ENCODE measurements at regions not wholly inside any gene's neighbourhood (a gene's known extent, or its start where the extent isn't known, plus 50 kb on each side); places are given as distances from the start of the nearest gene placed in this dataset.

GRCh38 chr1:186620566-186621350 is 59.5 kb downstream of the PTGS2 start:
- no peak for DNase-seq

GRCh38 chr1:186618401-186619170 is 61.6 kb downstream of the PTGS2 start:
- peak; percentile 10 for DNase-seq

DNA sequence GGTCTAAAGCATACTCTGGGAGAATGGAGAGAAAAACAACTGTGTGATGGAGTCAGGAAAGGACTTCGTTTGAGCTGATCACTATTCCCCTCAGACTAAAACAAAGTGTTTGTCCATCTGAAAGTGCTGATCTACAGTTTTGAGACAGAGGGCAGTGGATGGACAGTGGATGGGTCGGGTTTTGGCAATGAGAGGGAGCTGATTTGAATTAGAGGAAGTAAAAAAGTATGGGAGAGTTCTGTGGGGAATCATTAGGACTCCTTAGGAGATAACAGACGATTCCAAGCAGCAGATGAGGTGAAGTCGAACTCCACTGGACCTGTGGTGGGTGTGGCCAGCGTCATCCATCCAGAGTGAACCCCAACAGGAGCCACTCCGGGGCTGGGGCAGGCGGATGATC is 62.3 kb downstream of the PTGS2 start:
- DNase-seq: no peak

- DNase-seq: no peak
Observed at GRCh38 chr1:186616511-186616910, 63.7 kb downstream of the PTGS2 start.

DNA sequence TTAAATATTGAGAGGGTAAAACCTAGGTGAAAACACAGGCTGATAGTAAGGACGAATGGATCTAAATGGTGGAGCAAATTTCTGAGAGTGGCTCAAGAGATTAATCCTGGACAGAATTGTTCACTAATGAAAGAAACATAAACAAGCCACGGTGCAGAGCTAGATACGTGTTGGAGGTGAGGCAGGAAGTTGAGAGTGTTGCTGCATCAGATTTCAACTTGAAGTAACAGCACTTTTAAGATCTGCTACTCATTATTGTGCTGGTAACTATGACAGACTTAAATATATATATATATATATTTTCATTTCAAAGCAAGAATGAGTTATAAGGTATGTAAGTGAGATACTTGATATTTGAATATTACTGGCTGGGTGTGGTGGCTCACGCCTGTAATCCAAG is 64.9 kb downstream of the PTGS2 start:
- DNase-seq: no peak

- DNase-seq: no peak
Observed at GRCh38 chr1:186611156-186611555, 69.1 kb downstream of the PTGS2 start.

GRCh38 chr1:186609183-186609582 is 71.0 kb downstream of the PTGS2 start:
- DNase-seq: no peak

GRCh38 chr1:186605762-186606350 is 74.4 kb downstream of the PTGS2 start:
- peak; percentile 41 for DNase-seq

DNA sequence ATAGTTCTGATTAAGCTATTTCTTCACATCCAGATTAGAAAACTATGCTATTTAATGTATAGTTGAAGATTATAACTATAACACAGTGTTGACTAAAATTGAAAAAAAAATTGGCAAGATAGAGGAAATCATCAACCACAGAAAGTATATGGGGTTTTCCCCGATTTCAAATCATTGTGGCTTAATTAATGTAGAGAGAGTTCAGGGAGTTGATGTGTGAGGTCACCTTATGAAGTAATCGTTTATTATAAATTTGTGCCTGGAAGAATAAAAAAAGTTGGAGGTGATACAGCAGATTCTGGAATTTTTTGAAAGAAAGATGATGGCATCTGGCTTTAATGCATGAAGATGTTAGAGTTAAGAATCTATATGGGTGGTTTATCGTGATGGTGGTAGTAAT is 84.3 kb downstream of the PTGS2 start:
- DNase-seq: no peak

DNA sequence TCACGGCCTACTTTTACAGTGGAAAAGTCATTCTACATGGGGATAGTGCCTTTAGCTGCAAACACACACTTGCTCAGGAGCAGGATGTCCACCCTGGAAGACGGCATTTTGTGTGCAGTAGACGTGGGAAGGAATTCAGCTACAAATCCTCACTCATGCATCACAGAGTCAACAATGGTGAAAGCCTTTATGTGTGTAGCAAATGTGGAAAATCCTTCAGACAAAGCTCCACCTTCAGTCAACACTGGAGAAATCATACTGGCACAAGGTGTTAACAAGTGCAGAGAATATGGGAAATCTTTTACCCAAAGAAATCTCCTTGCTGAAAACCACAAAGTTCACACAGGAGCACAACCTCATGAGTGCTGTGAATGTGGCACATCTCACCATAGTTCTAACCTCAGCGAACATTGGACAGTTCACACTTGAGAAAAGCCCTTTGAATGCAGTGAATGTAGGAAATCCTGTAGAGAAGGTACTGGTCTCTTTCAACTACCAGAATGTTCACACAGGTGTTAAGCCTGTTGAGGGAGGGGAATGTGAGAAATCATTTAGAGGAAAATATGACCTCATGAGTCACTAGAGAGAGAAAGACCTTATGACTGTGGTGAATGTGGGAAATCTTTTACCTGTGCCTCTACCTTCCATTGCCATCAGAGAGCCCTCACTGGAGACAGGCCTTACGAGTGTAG is 101.8 kb downstream of the PTGS2 start:
- DNase-seq: no peak

GRCh38 chr1:186577633-186578032 is 102.6 kb downstream of the PTGS2 start:
- no peak for DNase-seq

- no peak for DNase-seq
Observed at GRCh38 chr1:186577216-186577615, 103.0 kb downstream of the PTGS2 start.

DNA sequence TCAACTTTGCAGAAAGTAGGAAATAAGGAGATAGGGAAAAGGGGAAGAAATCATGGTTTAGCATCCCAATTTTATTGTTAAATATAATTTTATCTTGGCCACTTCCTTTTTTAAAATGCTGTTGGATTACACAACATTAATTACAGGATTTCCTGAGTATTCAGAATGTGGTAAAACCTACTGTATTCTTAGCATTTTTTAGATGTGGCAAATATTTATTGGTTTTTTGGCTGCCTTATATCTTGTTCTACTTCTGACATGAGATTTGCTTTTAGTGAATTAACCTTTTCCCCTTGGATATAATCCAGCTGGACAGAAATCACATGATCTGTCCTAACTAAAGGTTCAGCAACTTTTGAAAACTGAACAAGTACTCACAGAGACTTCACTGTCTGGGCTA is 104.9 kb downstream of the PTGS2 start:
- DNase-seq: no peak

DNA sequence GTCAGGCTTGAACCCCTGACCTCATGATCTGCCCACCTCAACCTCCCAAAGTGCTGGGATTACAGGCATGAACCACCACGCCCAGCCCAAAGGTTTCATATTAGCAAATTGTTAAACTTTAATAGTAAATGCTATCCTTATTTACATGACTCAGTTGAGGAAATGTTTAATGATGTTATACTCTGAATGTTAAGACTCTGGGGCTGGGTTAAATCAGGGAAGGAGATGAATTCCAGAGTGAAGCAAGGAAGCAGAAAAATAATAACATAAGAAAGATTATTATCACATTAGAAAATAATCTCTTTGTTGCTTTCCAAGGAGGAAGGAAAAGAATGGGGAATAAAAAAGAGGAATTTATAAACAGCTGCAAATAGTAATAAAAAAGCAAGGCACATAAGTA is 105.3 kb downstream of the PTGS2 start:
- DNase-seq: no peak

- DNase-seq: no peak
Observed at GRCh38 chr1:186572509-186572908, 107.7 kb downstream of the PTGS2 start.

GRCh38 chr1:186571771-186572170 is 108.5 kb downstream of the PTGS2 start:
- DNase-seq: no peak

DNA sequence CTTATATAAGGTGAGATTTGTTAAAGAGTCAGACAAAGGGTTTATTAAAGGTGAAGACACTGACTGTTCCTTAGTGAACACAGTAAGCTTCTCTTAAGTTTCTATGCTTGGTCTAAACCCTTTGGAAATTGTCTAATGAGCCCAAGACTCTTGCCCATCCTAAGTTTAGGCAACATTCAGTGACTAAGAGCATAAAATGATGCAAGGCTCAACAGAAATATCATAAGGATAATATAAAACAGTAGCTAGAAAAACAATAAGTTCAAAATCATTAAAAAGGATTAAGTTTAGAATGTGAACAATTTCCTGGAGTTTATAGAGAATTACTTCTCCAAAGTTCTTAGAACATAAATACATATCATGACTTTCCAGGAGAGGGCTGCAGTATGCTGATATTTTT is 108.9 kb upstream of the PDC start:
- DNase-seq: no peak

GRCh38 chr1:186568221-186568620 is 107.3 kb upstream of the PDC start:
- DNase-seq: no peak

- DNase-seq: no peak
Observed at GRCh38 chr1:186566140-186566855, 105.4 kb upstream of the PDC start.

DNA sequence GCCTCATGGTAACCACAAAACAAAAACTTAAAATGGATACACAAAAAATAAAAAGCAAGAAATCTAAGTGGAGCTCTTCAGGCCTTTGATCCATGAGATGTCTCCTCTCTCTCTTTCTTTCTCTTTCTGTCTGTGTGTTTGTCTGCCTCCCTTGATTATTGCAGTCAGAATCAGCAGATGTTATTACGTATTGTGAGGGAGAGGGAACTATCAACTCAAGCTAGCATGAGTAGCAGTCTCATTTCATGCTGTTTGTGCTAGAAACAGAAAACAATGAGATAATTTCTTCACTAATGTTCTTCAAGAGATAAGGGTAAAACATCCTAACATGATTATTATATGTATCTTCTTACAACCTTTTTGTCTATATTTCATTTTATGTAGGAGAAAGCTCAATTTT is 103.7 kb upstream of the PDC start:
- DNase-seq: no peak

DNA sequence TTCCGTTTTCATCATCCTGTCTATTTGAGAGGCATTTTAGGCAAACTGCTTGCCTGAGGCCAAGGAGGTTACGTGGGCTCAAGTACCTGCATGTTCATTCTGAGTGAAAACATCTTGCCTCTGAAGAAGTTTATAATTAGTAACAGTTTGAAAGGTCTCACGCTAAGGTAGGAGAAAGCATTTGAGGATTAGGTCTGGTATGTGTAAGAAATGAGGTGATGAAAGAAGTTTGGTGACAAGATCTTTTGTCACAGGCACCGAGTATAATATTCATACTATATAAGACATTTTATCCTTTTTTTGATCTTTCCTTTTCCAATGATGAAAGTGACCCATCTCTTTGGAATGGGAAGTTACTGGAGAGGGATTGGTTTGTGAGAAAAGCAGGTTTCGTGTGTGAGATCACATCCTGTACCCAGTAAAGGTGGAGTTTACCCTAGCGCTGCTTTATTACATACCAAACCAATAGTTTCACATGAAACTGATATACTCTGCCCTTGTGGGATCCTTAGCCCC is 98.7 kb upstream of the PDC start:
- no peak for DNase-seq

- DNase-seq: no peak
Observed at GRCh38 chr1:186557147-186557777, 96.3 kb upstream of the PDC start.

Measured in NCI-H446 treated with DMSO at 0.1 percent for 48 hours (cell line).